Activated effector memory CD4-positive, alpha-beta T cell treated with Interleukin-2 at 50 U/mL for 16 hours (primary cell): ENCODE measurements at regions not wholly inside any gene's neighbourhood (a gene's known extent, or its start where the extent isn't known, plus 50 kb on each side); places are given as distances from the start of the nearest gene placed in this dataset.

Source experiments
- DNase-seq: peaks from one replicate; pipeline ENCODE4 v3.0.0-alpha.2; 2020

GRCh38 chr5:2696156-2696807 is 55.2 kb downstream of the IRX2 start:
- DNase-seq: no peak

GRCh38 chr5:2695200-2695891 is 56.1 kb downstream of the IRX2 start:
- DNase-seq: no peak

GRCh38 chr5:2691530-2691929 is 59.9 kb downstream of the IRX2 start:
- no peak for DNase-seq

- no peak for DNase-seq
Observed at GRCh38 chr5:2690293-2690692, 61.2 kb downstream of the IRX2 start.

- no peak for DNase-seq
Observed at GRCh38 chr5:2688586-2688985, 62.9 kb downstream of the IRX2 start.

- no peak for DNase-seq
Observed at GRCh38 chr5:2687746-2688145, 63.7 kb downstream of the IRX2 start.

- no peak for DNase-seq
Observed at GRCh38 chr5:2686321-2687124, 65.0 kb downstream of the IRX2 start.

GRCh38 chr5:2685651-2686272 is 65.7 kb downstream of the IRX2 start:
- no peak for DNase-seq

- DNase-seq: no peak
Observed at GRCh38 chr5:2684606-2685005, 66.9 kb downstream of the IRX2 start.

- DNase-seq: no peak
Observed at GRCh38 chr5:2683720-2684119, 67.8 kb downstream of the IRX2 start.

GRCh38 chr5:2681476-2681875 is 70.0 kb downstream of the IRX2 start:
- no peak for DNase-seq

GRCh38 chr5:2680979-2681378 is 70.5 kb downstream of the IRX2 start:
- DNase-seq: no peak

- no peak for DNase-seq
Observed at GRCh38 chr5:2677689-2678088, 73.8 kb downstream of the IRX2 start.

- DNase-seq: no peak
Observed at GRCh38 chr5:2675548-2675947, 75.9 kb downstream of the IRX2 start.

- DNase-seq: no peak
Observed at GRCh38 chr5:2674456-2674855, 77.0 kb downstream of the IRX2 start.

- no peak for DNase-seq
Observed at GRCh38 chr5:2670940-2671339, 80.5 kb downstream of the IRX2 start.

- no peak for DNase-seq
Observed at GRCh38 chr5:2669913-2670312, 81.6 kb downstream of the IRX2 start.

GRCh38 chr5:2669259-2669658 is 82.2 kb downstream of the IRX2 start:
- no peak for DNase-seq

- no peak for DNase-seq
Observed at GRCh38 chr5:2666081-2666480, 85.4 kb downstream of the IRX2 start.

- DNase-seq: no peak
Observed at GRCh38 chr5:2663489-2663888, 88.0 kb downstream of the IRX2 start.

- DNase-seq: no peak
Observed at GRCh38 chr5:2660315-2660714, 91.2 kb downstream of the IRX2 start.

GRCh38 chr5:2658881-2659470 is 92.5 kb downstream of the IRX2 start:
- DNase-seq: no peak

- no peak for DNase-seq
Observed at GRCh38 chr5:2658447-2658846, 93.0 kb downstream of the IRX2 start.
